ENCODE measurements at regions not wholly inside any gene's neighbourhood (a gene's known extent, or its start where the extent isn't known, plus 50 kb on each side); places are given as distances from the start of the nearest gene placed in this dataset.
"Not testable (repeated sequence)": the region's sequence is repeated elsewhere in the genome, so short reads cannot be mapped to it uniquely, and the experiment has no call there.

GRCh38 chr13:33665626-33666175, 152.2 kb upstream of the RFC3 start:
- H3K27ac ChIP-seq, result no peak overlapping the region
- CTCF ChIA-PET, result interaction anchor here (1.2 kb wide), 1 partner anchor 17 kb away, joined by 3 read pairs; no protein-coding TSS in a partner anchor
- 56% methylated on average over 4 of the region's 4 CpGs for WGBS (ENCODE audit: missing lambda C conversion rate)
- FAIRE-seq, result no peak
- no peak for DNase-seq (ENCODE audit: low read depth in 1 of 2, low spot score in 1 of 2)
- TF ChIP-seq, protein P1, sequence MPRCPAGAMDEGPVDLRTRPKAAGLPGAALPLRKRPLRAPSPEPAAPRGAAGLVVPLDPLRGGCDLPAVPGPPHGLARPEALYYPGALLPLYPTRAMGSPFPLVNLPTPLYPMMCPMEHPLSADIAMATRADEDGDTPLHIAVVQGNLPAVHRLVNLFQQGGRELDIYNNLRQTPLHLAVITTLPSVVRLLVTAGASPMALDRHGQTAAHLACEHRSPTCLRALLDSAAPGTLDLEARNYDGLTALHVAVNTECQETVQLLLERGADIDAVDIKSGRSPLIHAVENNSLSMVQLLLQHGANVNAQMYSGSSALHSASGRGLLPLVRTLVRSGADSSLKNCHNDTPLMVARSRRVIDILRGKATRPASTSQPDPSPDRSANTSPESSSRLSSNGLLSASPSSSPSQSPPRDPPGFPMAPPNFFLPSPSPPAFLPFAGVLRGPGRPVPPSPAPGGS (IDR thresholded peaks at IDR 0.05), result no peak
- TF ChIP-seq GATA3 (IDR thresholded peaks at IDR 0.05; ENCODE audit: borderline replicate concordance) (no peak), ELK1 (IDR thresholded peaks at IDR 0.05; ENCODE audit: low read depth, low read length) (no peak), FOSL2 (IDR thresholded peaks at IDR 0.05) (no peak), FOSL2 (CRISPR knock-in tag; IDR thresholded peaks at IDR 0.05) (no peak), POLR2A (IDR thresholded peaks at IDR 0.05; ENCODE audit: low read length) (no peak), REST (IDR thresholded peaks at IDR 0.05) (no peak)
- H3K4me3 ChIP-seq, result no peak overlapping the region
- ATAC-seq, result no peak
- H3K4me1 ChIP-seq, result no peaks in the 10 kb centered on the region
- H3K9me3 ChIP-seq, result no peaks in the 10 kb centered on the region
- no peak overlapping the region for H3K4me2 ChIP-seq
- POLR2A ChIA-PET, result no interaction called here

DNA sequence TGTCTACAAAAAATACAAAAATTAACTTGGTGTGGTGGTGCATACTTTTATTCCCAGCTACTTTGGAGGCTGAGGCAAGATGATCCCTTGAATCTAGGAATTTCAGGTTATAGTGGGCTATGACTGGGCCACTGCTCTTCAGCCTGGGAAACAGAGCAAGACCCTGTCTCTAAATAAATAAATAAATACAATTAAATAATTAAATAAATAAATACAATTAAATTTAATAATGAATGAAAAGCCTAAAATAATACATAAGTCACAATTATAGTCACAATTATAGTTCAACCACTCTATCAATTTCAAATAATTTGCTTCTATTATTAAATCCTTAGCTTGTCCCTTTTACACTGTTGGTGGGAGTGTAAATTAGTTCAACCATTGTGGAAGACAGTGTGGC, 146.4 kb upstream of the RFC3 start:
- FAIRE-seq (no peak), DNase-seq (ENCODE audit: low read depth in 1 of 2, low spot score in 1 of 2) (no peak), ATAC-seq (no peak)
- ChIA-PET CTCF (interaction anchor here (0.5 kb wide), 1 partner anchor 8 kb away, joined by 3 read pairs; no protein-coding TSS in a partner anchor), POLR2A (no interaction called here)
- Histone ChIP-seq H3K4me2 (no peak overlapping the region), H3K4me3 (no peak overlapping the region), H3K9me3 (no peaks in the 10 kb centered on the region), H3K4me1 (no peaks in the 10 kb centered on the region), H3K27ac (no peak overlapping the region)
- peak; percentile 56 for TF ChIP-seq ZC3H11A (IDR thresholded peaks at IDR 0.05)
- TF ChIP-seq, protein P2, sequence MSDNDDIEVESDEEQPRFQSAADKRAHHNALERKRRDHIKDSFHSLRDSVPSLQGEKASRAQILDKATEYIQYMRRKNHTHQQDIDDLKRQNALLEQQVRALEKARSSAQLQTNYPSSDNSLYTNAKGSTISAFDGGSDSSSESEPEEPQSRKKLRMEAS (IDR thresholded peaks at IDR 0.05), result no peak

- H3K4me1 ChIP-seq; H3K4me3 ChIP-seq; H3K4me2 ChIP-seq; ATAC-seq; FAIRE-seq; H3K27ac ChIP-seq; DNase-seq (ENCODE audit: low read depth in 1 of 2, low spot score in 1 of 2); H3K9me3 ChIP-seq; POLR2A ChIA-PET; CTCF ChIA-PET: not testable (repeated sequence)
Measured at GRCh38 chr13:33672022-33672421, 145.9 kb upstream of the RFC3 start.

- DNase-seq (ENCODE audit: low read depth in 1 of 2, low spot score in 1 of 2) (peak; percentile 21 to 46), FAIRE-seq (no peak), ATAC-seq (peak; percentile 83 to 90)
- Histone ChIP-seq H3K27ac (0 out of 6 replicates have a peak overlapping the region, but pooled peaks of 1 of the 2 experiments have one; percentile 21), H3K4me3 (peak overlapping the region; percentile 35), H3K9me3 (no peaks in the 10 kb centered on the region), H3K4me2 (peak overlapping the region; percentile 63), H3K4me1 (peaks cover 28% of the 10 kb centered on the region)
- 24% methylated on average over 13 of the region's 13 CpGs for WGBS (ENCODE audit: missing lambda C conversion rate)
- ChIA-PET POLR2A (no interaction called here), CTCF (interaction anchor here (0.7 kb wide), 1 partner anchor 30 kb away, joined by 4 read pairs; no protein-coding TSS in a partner anchor)
- TF ChIP-seq, protein P3, sequence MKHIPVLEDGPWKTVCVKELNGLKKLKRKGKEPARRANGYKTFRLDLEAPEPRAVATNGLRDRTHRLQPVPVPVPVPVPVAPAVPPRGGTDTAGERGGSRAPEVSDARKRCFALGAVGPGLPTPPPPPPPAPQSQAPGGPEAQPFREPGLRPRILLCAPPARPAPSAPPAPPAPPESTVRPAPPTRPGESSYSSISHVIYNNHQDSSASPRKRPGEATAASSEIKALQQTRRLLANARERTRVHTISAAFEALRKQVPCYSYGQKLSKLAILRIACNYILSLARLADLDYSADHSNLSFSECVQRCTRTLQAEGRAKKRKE (CRISPR knock-in tag; IDR thresholded peaks at IDR 0.05; ENCODE audit: low read depth), result no peak
- TF ChIP-seq, protein P2 (IDR thresholded peaks at IDR 0.05), result peak; percentile 55; the same call in 1 of the 2 replicates
Measured at GRCh38 chr13:33676045-33676989, 141.6 kb upstream of the RFC3 start.
